Activated CD4-positive, alpha-beta T cell treated with anti-CD3 and anti-CD28 coated beads for 4 hours (primary cell): ENCODE measurements at regions not wholly inside any gene's neighbourhood (a gene's known extent, or its start where the extent isn't known, plus 50 kb on each side); places are given as distances from the start of the nearest gene placed in this dataset.

Experiments used
- DNase-seq, 2 donors: peaks; one replicate each; pipeline ENCODE4 v3.0.0-alpha.2; 2020

GRCh38 chr17:15036238-15036637 is 228.9 kb downstream of the PMP22 start:
- no peak for DNase-seq

DNA sequence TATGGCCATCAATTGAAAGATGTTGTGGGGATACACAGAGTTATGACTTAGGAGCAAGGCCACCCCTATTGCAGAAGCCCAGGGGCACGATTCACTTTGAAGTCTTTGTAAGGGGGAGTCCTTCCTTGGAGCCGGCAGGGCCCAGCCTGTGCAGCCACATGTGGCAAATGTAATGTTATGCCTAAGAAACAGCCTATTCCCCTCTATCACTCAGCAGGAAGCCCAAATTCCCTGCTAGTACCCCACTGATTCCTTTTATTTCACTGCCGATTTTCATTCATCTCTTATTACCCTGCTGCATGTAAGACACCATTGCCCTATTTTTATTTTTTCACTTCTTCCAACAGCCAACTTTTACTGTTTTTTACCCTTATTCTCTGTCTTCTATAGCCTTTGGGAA is 233.2 kb downstream of the PMP22 start:
- DNase-seq = no peak

- no peak for DNase-seq
Measured at GRCh38 chr17:15029469-15029868, 235.7 kb downstream of the PMP22 start.

GRCh38 chr17:15027853-15028252 is 237.3 kb downstream of the PMP22 start:
- DNase-seq = no peak

DNA sequence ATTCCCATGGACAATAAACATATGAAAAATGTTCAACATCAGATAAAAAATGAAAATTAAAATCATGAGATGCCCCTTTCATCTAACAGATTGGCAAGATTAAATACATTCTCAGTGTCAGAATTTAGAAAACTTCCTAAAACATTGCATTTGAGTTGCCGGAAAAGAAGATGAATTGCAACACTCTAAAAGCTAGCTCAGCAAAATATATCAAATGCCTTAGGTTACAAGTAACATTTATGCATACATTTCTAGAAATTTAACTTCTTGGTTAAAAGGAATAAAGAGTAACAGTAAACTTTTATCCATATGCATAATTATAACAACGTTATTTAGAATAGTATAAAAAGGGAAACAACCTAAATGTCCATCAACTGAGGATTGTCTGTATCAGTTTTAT is 239.0 kb downstream of the PMP22 start:
- DNase-seq = no peak

DNA sequence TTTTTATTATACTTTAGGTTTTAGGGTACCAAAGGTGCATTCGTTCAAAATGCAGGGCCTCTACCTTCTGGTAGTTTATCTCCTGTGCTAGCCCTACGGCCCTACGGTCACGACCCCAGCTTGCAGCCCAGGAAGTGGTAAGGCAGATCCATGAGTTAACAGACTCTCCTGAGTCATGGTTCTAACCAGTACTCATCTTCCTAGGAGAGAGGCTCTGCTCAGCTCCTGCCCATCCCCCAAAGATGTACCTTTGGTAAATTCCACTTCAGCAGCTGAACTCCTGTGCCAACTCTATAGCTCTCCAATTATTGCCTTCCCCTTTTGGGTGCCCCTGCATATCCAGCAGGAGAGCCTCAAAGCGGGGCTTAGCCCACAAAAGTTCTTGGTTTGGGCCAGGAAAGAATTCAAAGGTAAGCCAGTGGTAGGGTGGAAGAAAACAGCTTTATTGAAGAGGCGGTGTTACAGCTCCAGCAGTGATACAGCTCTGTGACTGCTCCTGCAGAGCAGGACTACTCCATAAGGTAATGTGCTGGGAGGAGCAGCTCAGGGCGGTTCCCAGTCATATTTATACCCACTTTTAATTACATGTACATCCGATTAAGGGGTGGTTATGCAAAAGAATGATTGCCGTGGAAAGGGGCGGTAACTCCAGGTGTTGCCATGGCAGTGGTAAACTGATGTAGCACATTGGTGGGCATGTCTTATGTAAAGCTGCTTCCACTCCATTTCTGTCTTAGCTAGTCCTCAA is 241.4 kb downstream of the PMP22 start:
- no peak for DNase-seq

DNA sequence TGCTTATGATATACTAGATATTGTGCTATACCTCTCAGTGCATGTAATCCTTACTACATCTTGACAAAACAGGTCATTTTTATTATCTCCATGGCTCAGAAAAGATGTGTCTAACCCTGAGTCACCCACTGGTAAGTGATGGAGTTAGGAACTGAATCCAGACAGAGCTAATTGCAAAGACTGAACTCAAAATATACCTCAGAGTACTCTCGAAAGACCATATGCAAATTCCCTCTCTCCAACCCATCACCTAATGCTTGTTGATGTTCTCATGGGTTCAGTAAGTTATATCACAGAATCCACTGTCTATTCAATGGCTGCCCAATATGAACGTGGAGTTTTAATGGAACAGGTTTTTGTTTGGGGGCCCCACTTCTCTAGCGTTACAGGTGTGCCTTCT is 246.0 kb downstream of the PMP22 start:
- DNase-seq = no peak

DNA sequence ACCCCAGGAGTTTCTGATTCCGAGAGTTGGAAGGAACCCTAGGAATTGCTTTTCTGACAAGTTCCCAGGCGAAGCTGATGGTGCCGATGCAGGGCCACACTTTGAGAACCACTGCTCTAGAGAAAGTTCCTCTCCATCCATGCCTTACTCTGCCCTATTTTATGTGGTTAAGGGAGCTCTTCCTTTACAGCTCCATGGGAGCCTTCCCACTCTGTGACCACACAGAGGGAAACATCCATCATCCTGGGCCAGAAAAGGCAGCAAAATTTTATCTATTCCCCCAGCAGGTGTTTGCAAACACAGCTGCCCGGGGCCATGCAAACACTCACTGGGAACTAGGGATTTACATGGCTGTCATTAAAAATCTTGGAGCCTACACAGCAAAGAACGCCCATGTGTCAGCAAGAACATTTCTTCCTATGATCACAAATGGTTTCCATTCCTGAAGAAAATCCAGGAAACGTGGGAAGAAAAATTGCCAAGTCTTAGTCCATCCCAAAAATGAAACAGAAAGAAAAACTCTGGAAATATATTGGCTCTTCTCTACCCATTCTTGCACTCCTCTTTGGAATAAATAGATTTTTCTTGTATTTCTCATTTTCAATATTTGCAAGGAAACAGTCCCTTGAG is 252.7 kb downstream of the PMP22 start:
- DNase-seq = no peak

GRCh38 chr17:15009087-15009486 is 256.0 kb downstream of the PMP22 start:
- DNase-seq = no peak

- no peak for DNase-seq
Measured at GRCh38 chr17:15007147-15007553, 258.0 kb downstream of the PMP22 start.

DNA sequence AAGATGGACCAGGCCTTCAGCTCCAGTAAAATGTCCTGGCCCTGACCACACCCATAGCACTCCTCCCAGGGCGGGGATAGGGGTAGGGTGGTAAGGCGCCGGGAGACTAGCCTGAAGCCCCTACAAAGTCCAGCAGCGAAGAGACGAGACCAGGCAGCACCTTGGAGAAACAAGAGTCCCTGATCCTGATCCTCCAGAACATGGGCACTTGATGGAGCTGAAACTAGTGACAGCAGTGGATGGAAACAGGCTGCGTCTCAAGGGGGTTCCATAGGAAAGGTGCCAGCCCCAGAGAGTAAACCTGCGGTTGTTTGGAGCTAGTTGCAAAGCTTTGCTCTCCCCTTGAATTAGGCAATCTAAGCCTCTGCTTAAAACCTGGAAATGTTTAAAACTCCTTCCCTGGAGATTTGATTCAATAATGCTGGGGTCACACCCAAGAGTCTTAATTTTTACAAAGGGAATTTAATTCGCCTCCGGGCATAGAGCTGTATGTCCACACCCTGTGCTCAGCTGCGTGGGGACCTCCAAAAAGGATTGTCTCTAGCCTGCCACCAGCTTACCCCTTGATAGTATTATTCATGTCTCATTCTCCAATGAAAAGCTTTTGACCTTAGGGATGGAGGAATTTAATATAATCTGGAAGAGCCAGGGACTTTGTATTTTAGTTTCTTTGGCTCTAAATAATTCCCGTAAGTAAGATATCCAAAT is 258.6 kb downstream of the PMP22 start:
- DNase-seq = no peak

DNA sequence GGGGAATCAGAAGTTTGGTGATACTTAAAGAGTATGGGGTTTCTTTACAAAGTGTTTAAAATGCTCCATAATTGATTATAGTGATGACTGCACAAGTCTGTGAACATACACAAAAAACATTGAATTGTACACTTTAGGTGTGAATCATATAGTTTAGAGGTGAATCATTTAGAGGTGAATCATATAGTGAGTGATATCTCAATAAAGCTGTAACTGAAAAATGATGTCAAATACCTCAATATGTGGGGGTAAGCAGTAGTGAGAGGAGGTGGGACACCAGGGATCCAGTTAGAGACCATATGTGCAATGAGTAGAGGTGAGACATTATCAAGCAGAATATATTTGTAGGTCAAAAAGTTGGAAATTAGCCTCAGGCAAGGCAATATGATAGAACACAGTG is 264.5 kb downstream of the PMP22 start:
- no peak for DNase-seq

- no peak for DNase-seq
Measured at GRCh38 chr17:14997290-14997689, 267.8 kb downstream of the PMP22 start.

GRCh38 chr17:14986127-14986526 is 279.0 kb downstream of the PMP22 start:
- no peak for DNase-seq

- no peak for DNase-seq
Measured at GRCh38 chr17:14972844-14973243, 292.3 kb downstream of the PMP22 start.

DNA sequence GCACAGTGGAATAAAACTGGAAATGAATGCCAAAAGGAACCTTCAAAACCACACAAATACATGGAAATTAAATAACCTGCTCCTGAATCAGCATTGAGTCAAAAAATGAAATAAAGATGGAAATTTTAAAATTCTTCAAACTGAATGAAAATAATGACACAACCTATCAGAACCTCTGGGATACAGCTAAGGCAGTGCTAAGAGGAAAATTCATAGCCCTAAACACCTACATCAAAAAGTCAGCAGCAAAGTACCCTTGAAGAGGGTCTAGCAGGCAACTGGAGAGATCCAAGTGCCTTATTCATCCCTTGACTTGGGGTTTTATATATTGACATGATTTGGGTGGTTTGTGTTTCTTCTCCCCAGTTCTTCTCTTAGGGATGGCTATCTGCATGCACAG is 294.1 kb downstream of the PMP22 start:
- no peak for DNase-seq

- no peak for DNase-seq
Measured at GRCh38 chr17:14959106-14959648, 305.9 kb downstream of the PMP22 start.

DNA sequence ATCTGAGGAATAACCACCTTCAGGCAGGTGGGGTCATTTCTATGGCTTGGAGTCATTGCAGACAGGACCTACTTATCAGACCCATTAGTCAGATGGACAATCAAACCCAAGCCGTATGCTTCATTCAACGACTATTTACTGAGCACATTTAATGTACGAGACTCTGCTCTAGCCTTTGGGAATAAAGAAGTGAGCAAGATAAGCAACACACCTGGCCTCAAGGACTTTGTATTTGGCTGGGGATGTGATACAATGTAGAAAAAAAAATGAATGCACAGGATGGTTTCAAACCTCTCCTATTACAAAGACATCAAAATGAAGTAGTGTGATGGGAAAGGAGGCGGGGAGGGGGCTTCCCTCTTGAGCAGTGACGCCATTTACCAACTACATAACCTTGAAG is 311.7 kb downstream of the PMP22 start:
- DNase-seq = no peak

DNA sequence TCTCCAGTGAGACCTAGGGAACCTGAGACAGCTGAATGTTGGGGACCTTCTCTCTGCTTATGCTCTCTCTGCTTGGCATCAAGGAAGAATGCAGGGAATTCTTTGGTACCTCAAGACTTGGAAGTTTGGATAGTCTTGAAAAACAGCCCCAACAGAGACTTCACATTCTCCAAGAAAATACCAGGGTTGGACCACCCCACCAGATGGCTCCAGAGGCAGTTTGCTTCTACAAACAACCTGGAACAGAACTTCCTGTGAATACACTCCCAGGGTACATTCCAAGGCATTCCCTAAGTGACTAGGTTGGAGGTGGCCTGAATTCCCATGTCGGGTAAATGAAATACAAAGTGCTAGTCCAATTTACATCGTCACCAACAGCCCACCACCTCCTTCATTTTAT is 314.4 kb downstream of the PMP22 start:
- DNase-seq = no peak

DNA sequence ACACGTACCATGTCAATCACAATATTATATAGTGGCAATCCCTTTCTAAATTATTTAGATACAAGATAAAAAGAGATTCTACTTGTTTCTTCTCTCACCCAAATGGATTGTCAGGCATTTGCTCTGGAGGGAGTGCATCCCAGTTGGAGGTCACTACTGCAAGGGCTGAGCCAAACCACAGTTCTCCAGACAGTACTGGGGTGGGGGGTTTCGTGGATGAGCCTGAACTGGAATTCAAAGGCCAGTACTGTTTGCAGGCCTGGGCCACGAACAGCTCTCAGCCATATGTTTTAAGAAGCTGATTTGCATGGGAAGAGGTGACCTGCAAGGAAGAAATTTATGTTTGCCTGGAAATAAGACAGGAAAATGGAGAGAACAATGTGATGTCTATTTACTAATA is 314.9 kb downstream of the PMP22 start:
- DNase-seq = no peak

DNA sequence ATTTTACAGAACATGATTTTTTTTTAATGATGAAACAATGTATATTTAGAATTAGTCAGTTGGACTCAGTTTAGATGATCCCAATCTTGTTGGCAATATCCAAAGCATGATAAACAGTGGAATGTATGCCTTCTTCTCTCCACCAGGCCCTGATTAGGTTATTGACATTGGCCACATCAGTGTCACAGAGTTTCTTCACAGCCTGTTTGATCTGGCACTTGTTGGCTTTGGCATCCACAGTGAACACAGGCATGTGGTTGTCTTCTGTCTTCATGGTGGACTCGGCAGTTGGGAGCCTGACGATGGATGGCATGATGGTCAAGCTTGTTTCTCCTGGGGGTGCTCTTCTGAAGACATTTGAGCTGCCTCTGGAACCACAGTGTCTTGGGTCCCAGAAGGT is 317.5 kb downstream of the PMP22 start:
- no peak for DNase-seq

GRCh38 chr17:14946481-14946880 is 318.6 kb downstream of the PMP22 start:
- no peak for DNase-seq

GRCh38 chr17:14942526-14943190 is 322.5 kb downstream of the PMP22 start:
- no peak for DNase-seq

GRCh38 chr17:14940938-14941265 is 324.2 kb downstream of the PMP22 start:
- no peak for DNase-seq
